Neural progenitor cell (in vitro differentiated cells): ENCODE measurements at regions not wholly inside any gene's neighbourhood (a gene's known extent, or its start where the extent isn't known, plus 50 kb on each side); places are given as distances from the start of the nearest gene placed in this dataset.

ENCODE experiments used
- DNase-seq: peaks from one replicate; pipeline ENCODE4 v3.0.0-alpha.2; 2016; ENCODE audit warnings: low spot score
- H2AFZ ChIP-seq: fragments of 200-600 bp; sonication (generic); replicated peaks from 2 replicates; pipeline ENCODE4 v1.6.1; 2016; ENCODE audit warnings: antibody characterized with exemption
- H3F3A ChIP-seq: fragments of 200-600 bp; sonication (generic); 2 replicates; pipeline ENCODE4 v1.6.1; 2016; ENCODE audit warnings: antibody characterized with exemption, low read depth
- H3K27ac ChIP-seq: fragments of 200-600 bp; sonication (generic); 2 replicates; pipeline ENCODE4 v1.5.1; 2016; ENCODE audit warnings: mild to moderate bottlenecking
- H3K27me3 ChIP-seq: fragments of 200-600 bp; sonication (generic); 2 replicates; pipeline ENCODE4 v1.6.1; 2016; ENCODE audit warnings: mild to moderate bottlenecking, moderate library complexity
- H3K36me3 ChIP-seq: fragments of 200-600 bp; sonication (generic); 2 replicates; pipeline ENCODE4 v1.5.1; 2016
- H3K4me1 ChIP-seq: fragments of 200-600 bp; sonication (generic); 2 replicates; pipeline ENCODE4 v1.6.1; 2016; ENCODE audit warnings: mixed run types
- H3K4me2 ChIP-seq: fragments of 200-600 bp; sonication (generic); 2 replicates; pipeline ENCODE4 v1.6.1; 2016
- H3K4me3 ChIP-seq: fragments of 200-600 bp; sonication (generic); 2 replicates; pipeline ENCODE4 v1.5.1; 2016
- H3K79me2 ChIP-seq: fragments of 200-600 bp; sonication (generic); 2 replicates; pipeline ENCODE4 v1.6.1; 2016; ENCODE audit warnings: low read depth
- H3K9ac ChIP-seq: fragments of 200-600 bp; sonication (generic); 2 replicates; pipeline ENCODE4 v1.6.1; 2016
- H3K9me3 ChIP-seq: fragments of 200-600 bp; sonication (generic); 2 replicates; pipeline ENCODE4 v1.5.1; 2016; ENCODE audit warnings: low read depth
- H4K20me1 ChIP-seq: fragments of 200-600 bp; sonication (generic); 2 replicates; pipeline ENCODE4 v1.6.1; 2016; ENCODE audit warnings: low read depth
- H3K27ac Mint-ChIP-seq: 3 replicates; pipeline ENCODE4 v1.8.0; 2021; ENCODE audit warnings: mixed read lengths
- H3K27me3 Mint-ChIP-seq: 2 replicates; pipeline ENCODE4 v1.8.0; 2022; ENCODE audit warnings: low read depth, mild to moderate bottlenecking, inconsistent platforms, moderate library complexity, mixed read lengths; ENCODE audit not compliant: insufficient read depth
- H3K36me3 Mint-ChIP-seq: 3 replicates; pipeline ENCODE4 v1.8.0; 2021; ENCODE audit warnings: mixed read lengths
- H3K4me1 Mint-ChIP-seq: 3 replicates; pipeline ENCODE4 v1.8.0; 2021; ENCODE audit warnings: mixed read lengths
- H3K4me3 Mint-ChIP-seq: 3 replicates; pipeline ENCODE4 v1.8.0; 2021; ENCODE audit warnings: mild to moderate bottlenecking, moderate library complexity, mixed read lengths
- H3K9me3 Mint-ChIP-seq: 3 replicates; pipeline ENCODE4 v1.8.0; 2020; ENCODE audit warnings: mixed read lengths
- EZH2 ChIP-seq: fragments of 200-600 bp; sonication (generic); IDR thresholded peaks from 2 replicates; pipeline ENCODE4 v1.6.1; 2017; ENCODE audit warnings: antibody characterized with exemption, mild to moderate bottlenecking, moderate library complexity
- EZH2phosphoT487 ChIP-seq: fragments of 200-600 bp; sonication (generic); IDR thresholded peaks from 2 replicates; pipeline ENCODE4 v1.6.1; 2017; ENCODE audit warnings: antibody characterized with exemption
- TF ChIP-seq, protein P1 (sequence below): fragments of 200-600 bp; sonication (generic); IDR thresholded peaks from 2 replicates; pipeline ENCODE4 v1.5.1; 2017; ENCODE audit warnings: antibody characterized with exemption, mild to moderate bottlenecking

DNA sequence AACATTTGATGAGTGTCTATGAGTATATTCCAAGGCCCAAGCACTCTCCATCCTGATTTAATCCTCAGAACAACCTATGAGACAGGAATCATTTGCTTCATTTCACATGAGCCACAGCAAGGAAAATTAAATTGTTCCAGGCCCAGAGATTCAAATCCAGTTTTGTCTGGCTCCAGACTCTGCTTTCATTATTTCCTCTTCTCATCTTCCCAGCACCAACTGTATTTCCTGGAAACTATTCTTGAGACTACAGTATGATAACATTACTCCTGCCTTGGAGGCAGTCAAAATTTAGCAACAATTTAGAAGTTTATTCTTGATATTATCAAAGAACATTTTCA lies 194.5 kb downstream of the ZNF608 start:
- H3K27me3 Mint-ChIP-seq: peaks cover 4% of the 10 kb centered on the region
- no peak overlapping the region for H3K4me2 ChIP-seq
- no peak overlapping the region for H3K27ac Mint-ChIP-seq
- H3F3A ChIP-seq: no peaks in the 10 kb centered on the region
- no peaks in the 10 kb centered on the region for H3K79me2 ChIP-seq
- peaks cover 26% of the 10 kb centered on the region for H3K4me1 Mint-ChIP-seq
- H3K27me3 ChIP-seq: no peaks in the 10 kb centered on the region
- no peak for TF ChIP-seq EZH2phosphoT487
- TF ChIP-seq, protein P1, sequence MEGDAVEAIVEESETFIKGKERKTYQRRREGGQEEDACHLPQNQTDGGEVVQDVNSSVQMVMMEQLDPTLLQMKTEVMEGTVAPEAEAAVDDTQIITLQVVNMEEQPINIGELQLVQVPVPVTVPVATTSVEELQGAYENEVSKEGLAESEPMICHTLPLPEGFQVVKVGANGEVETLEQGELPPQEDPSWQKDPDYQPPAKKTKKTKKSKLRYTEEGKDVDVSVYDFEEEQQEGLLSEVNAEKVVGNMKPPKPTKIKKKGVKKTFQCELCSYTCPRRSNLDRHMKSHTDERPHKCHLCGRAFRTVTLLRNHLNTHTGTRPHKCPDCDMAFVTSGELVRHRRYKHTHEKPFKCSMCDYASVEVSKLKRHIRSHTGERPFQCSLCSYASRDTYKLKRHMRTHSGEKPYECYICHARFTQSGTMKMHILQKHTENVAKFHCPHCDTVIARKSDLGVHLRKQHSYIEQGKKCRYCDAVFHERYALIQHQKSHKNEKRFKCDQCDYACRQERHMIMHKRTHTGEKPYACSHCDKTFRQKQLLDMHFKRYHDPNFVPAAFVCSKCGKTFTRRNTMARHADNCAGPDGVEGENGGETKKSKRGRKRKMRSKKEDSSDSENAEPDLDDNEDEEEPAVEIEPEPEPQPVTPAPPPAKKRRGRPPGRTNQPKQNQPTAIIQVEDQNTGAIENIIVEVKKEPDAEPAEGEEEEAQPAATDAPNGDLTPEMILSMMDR: no peak
- no peak for TF ChIP-seq EZH2
- H4K20me1 ChIP-seq: no peaks in the 10 kb centered on the region
- H3K4me1 ChIP-seq: peaks cover 6% of the 10 kb centered on the region
- no peak overlapping the region for H3K27ac ChIP-seq
- no peak overlapping the region for H3K9ac ChIP-seq
- H3K4me3 ChIP-seq: no peak overlapping the region
- H2AFZ ChIP-seq: no peak overlapping the region
- no peaks in the 10 kb centered on the region for H3K36me3 Mint-ChIP-seq
- no peak overlapping the region for H3K4me3 Mint-ChIP-seq
- no peak for DNase-seq
- peaks cover 3% of the 10 kb centered on the region for H3K9me3 Mint-ChIP-seq
- H3K9me3 ChIP-seq: no peaks in the 10 kb centered on the region
- no peaks in the 10 kb centered on the region for H3K36me3 ChIP-seq

DNA sequence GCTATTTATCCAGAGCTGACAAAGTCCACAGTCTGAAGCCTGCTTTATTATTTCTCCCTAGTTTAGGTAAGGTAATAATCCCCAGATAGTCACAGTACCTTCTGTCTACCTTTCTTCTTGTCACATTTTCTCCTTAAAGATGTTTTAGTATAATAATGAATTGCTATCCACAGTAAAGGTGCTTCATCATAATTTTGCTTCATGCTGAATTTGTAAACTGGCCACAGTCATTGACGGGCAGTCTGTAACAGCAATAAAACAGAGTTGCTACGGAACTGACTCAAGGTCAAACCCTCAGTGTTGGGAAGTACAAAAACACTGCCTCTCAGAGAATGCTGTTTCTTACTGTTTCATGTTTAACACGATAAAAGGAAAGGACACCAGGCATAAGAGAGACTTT lies 195.7 kb downstream of the ZNF608 start:
- Histone ChIP-seq H2AFZ (no peak overlapping the region), H3K4me1 (peaks cover 6% of the 10 kb centered on the region), H3K27ac (no peak overlapping the region), H3K4me2 (no peak overlapping the region), H3K27me3 (no peaks in the 10 kb centered on the region), H3K9ac (no peak overlapping the region), H3K4me3 (no peak overlapping the region), H3K9me3 (no peaks in the 10 kb centered on the region), H3K36me3 (no peaks in the 10 kb centered on the region), H4K20me1 (no peaks in the 10 kb centered on the region), H3K79me2 (no peaks in the 10 kb centered on the region), H3F3A (no peaks in the 10 kb centered on the region)
- peaks cover 4% of the 10 kb centered on the region for H3K27me3 Mint-ChIP-seq
- peaks cover 24% of the 10 kb centered on the region for H3K4me1 Mint-ChIP-seq
- H3K27ac Mint-ChIP-seq: no peak overlapping the region
- no peak overlapping the region for H3K4me3 Mint-ChIP-seq
- H3K36me3 Mint-ChIP-seq: no peaks in the 10 kb centered on the region
- DNase-seq: no peak
- H3K9me3 Mint-ChIP-seq: no peaks in the 10 kb centered on the region
- TF ChIP-seq EZH2phosphoT487: no peak
- no peak for TF ChIP-seq EZH2
- TF ChIP-seq, protein P1: no peak

DNA sequence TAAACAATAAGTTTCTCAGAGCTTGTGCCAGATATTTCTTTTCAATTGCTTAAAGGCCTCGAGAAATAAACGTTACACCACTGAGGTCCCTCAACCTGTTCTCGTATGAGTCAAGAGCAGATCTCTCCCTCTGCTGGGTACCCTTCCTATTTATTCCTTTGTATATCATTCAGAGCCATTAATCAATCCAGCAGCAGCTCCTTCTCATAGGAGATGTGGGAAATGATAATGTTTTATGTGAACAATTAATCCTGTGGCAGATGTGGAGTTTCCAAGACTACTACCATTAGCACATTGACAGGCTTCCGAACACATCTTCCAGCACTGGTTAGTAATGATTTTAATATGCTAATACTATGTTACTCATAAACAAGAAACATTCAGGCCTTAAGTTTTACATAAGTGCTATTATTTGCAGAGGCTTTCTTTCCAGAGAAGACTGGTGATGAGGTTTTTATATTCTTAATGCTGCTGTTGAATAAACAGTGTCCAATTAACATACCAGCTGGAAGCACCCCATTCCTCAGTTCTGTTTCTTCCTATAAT lies 196.5 kb downstream of the ZNF608 start:
- Mint-ChIP-seq H3K4me1 (peaks cover 19% of the 10 kb centered on the region), H3K9me3 (no peaks in the 10 kb centered on the region), H3K4me3 (no peak overlapping the region), H3K27me3 (peaks cover 4% of the 10 kb centered on the region), H3K27ac (no peak overlapping the region), H3K36me3 (no peaks in the 10 kb centered on the region)
- no peak overlapping the region for H3K4me3 ChIP-seq
- H4K20me1 ChIP-seq: no peaks in the 10 kb centered on the region
- H3K79me2 ChIP-seq: no peaks in the 10 kb centered on the region
- no peaks in the 10 kb centered on the region for H3K36me3 ChIP-seq
- H2AFZ ChIP-seq: no peak overlapping the region
- no peaks in the 10 kb centered on the region for H3K27me3 ChIP-seq
- no peak overlapping the region for H3K27ac ChIP-seq
- H3K9ac ChIP-seq: no peak overlapping the region
- H3K9me3 ChIP-seq: no peaks in the 10 kb centered on the region
- no peaks in the 10 kb centered on the region for H3F3A ChIP-seq
- peaks cover 4% of the 10 kb centered on the region for H3K4me1 ChIP-seq
- H3K4me2 ChIP-seq: no peak overlapping the region
- DNase-seq: no peak
- TF ChIP-seq EZH2 (no peak), EZH2phosphoT487 (no peak)
- TF ChIP-seq, protein P1: no peak
